ENCODE measurements at regions not wholly inside any gene's neighbourhood (a gene's known extent, or its start where the extent isn't known, plus 50 kb on each side); places are given as distances from the start of the nearest gene placed in this dataset.
"Not testable (repeated sequence)": the region's sequence is repeated elsewhere in the genome, so short reads cannot be mapped to it uniquely, and the experiment has no call there.

DNA sequence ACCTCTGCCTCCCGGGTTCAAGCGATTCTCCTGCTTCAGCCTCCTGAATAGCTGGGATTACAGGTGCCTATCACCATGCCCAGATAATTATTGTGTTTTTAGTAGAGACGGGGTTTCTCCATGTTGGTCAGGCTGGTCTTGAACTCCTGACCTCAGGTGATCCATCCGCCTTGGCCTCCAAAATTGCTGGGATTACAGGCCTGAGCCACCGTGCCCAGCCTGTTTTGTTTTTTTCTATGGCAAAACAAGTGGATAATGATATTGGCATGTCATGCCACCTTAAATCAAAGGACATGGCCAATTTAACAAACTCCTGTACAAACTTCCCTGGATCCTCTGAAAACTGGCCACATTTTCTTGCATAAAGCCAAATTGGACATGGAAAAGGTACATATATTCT is 64.3 kb upstream of the SYN3 start:
- TF ChIP-seq, protein P1, sequence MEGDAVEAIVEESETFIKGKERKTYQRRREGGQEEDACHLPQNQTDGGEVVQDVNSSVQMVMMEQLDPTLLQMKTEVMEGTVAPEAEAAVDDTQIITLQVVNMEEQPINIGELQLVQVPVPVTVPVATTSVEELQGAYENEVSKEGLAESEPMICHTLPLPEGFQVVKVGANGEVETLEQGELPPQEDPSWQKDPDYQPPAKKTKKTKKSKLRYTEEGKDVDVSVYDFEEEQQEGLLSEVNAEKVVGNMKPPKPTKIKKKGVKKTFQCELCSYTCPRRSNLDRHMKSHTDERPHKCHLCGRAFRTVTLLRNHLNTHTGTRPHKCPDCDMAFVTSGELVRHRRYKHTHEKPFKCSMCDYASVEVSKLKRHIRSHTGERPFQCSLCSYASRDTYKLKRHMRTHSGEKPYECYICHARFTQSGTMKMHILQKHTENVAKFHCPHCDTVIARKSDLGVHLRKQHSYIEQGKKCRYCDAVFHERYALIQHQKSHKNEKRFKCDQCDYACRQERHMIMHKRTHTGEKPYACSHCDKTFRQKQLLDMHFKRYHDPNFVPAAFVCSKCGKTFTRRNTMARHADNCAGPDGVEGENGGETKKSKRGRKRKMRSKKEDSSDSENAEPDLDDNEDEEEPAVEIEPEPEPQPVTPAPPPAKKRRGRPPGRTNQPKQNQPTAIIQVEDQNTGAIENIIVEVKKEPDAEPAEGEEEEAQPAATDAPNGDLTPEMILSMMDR (optimal IDR thresholded peaks at IDR 0.05 in 1 of 3, IDR thresholded peaks at IDR 0.05 in 1 of 3, conservative IDR thresholded peaks at IDR 0.05 in 1 of 3; ENCODE audit: extremely low read depth in 1 of 3, insufficient read depth in 2 of 3, low read length in 3 of 3) = not testable (repeated sequence)
- TF ChIP-seq EZH2 (IDR thresholded peaks at IDR 0.05; ENCODE audit: low read length) = not testable (repeated sequence)

Measured in keratinocyte (primary cell).